DMS53 treated with DMSO at 0.1 percent for 48 hours (cell line): ENCODE measurements at regions not wholly inside any gene's neighbourhood (a gene's known extent, or its start where the extent isn't known, plus 50 kb on each side); places are given as distances from the start of the nearest gene placed in this dataset.
A peak's percentile ranks its signal among the peaks of the same experiment; 100 is the strongest.

Experiments used
- DNase-seq: peaks from one replicate; lab custom pipeline; 2025; ENCODE audit not compliant: unreplicated experiment; lab: John Stamatoyannopoulos, UW

DNA sequence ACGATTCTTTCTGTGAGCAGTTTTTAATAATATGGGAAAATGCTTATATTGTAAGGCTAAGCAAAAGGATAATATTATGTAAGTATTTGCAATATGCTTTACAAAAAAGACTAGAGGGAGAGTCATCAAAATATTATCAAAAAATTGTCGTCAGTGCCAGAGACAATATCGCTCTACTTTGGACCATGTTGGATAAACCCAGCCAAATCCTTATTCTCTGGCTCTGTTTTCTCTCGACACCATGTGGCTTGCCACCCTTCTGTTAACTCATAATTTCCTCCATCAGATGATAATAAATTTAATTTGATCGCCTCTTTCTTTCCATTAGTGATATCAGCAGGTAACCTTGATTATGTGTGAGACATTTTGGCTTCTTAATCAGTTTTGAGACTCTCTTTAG lies 129.9 kb downstream of the CDC42EP3 start:
- no peak for DNase-seq

DNA sequence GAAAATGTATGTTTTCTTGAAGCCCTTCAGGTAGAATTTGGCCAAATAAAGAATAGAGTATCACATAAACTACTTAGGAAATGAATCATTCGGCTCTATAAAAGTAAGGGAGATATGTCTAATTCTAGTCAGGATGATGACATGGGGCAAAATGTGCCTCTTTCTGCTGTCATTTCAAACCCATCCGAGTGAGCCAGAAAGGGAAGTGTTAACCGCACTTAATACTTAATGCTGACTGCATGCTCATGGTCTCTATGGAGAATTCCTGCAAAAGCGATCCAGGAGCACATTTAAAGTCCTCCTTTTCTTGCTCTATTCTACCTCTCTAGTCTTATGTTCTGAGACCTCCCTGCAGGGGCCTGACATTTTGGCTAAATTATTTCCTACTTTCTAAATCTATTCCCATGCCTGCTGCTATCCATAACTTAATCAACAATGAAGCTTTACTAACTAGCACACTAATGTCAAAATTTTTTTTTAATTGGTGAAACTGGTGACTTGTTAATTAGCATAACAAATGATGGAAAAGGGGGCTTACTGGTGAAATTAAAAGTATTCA lies 127.4 kb downstream of the CDC42EP3 start:
- DNase-seq, result no peak

GRCh38 chr2:37544591-37545031 lies 126.8 kb downstream of the CDC42EP3 start:
- no peak for DNase-seq

- DNase-seq, result no peak
Observed at GRCh38 chr2:37549598-37549997, 121.8 kb downstream of the CDC42EP3 start.

GRCh38 chr2:37550190-37550589 lies 121.3 kb downstream of the CDC42EP3 start:
- no peak for DNase-seq

GRCh38 chr2:37551783-37552182 lies 119.7 kb downstream of the CDC42EP3 start:
- DNase-seq, result no peak

GRCh38 chr2:37552339-37552738 lies 119.1 kb downstream of the CDC42EP3 start:
- no peak for DNase-seq

- no peak for DNase-seq
Observed at GRCh38 chr2:37553411-37554154, 117.9 kb downstream of the CDC42EP3 start.

DNA sequence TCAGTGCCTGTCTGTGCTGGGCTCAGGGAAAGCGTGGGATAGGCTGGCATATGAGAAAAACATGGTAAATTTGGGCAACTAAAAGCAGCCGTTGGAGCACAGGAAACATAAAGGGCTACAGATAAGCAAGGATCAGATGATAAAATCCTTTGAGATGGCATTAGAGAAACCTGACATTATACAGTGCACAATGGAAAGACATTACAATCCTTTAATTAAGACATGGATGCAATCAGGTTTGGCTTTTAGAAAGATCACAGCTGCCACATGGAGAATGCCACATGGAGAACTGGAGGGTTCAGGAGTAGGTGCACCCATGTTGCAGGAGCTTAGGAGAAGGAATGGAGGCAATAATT lies 117.3 kb downstream of the CDC42EP3 start:
- DNase-seq, result no peak

GRCh38 chr2:37554687-37555086 lies 116.8 kb downstream of the CDC42EP3 start:
- no peak for DNase-seq

GRCh38 chr2:37555457-37555856 lies 116.0 kb downstream of the CDC42EP3 start:
- DNase-seq, result no peak

DNA sequence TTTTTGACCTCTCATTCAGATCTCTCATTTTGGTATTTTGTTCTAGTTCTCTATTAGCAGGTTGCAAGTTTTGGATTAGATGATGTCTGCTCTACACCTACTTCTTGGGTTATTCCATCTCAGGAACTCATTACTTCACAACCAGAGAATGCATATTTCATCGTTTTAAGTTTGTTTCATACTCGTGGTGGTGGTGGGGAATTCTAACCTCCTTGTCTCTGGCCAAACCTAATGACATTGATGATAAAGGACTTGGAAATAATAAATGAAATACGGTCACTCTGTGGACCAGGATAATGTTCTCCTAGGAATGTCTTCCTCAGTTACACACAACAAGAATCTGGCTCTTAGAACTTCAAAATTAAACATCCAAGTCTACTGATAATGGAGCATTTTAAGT lies 115.2 kb downstream of the CDC42EP3 start:
- DNase-seq, result no peak

DNA sequence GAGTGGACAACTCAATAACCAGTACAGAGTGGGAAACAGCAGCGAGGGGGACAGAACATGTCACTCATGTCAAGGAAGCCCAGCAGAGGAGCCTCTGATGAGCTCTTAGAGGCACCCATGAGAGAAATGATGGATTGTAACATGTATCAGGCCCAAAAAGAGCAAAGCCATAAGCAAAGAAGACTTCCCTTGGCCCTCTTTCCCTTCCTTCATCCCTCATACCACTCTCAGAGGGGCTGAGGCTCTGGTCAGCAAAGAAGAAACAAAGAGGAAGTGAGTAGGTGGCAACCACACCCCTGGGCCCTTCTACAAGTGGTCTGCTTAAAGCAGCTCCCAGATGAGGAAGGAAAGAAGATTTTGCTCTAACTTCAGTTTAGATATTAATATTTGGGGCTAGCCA lies 112.8 kb downstream of the CDC42EP3 start:
- no peak for DNase-seq

DNA sequence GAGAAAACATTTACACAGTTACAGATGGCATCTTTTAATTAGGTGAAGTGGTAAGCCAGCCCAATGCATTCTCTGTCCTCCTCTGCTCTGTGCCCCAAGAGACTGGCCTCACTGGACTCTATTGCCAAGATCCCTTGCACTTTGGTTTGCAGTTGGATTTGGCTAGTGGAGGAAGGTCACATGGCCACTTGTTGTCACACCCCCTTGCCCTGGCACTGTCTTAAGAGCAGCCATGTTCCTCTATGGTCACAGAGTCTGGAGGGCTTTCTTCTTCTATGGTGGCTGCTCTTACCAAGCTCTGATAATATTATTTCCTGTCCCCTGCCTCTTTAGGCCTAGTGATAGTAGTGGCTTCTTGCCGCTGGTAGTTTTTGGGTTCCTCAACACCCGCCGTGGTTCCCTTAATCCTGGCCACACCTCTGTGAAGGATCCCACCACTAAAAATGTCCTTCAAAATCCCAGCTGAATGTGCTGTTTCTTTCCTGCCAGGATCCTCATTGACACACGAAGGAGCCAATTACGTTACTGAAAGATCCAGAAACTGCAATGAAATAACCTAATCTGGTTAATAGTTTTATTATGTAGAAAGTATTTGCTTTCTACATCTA lies 111.1 kb downstream of the CDC42EP3 start:
- DNase-seq, result peak; percentile 9

DNA sequence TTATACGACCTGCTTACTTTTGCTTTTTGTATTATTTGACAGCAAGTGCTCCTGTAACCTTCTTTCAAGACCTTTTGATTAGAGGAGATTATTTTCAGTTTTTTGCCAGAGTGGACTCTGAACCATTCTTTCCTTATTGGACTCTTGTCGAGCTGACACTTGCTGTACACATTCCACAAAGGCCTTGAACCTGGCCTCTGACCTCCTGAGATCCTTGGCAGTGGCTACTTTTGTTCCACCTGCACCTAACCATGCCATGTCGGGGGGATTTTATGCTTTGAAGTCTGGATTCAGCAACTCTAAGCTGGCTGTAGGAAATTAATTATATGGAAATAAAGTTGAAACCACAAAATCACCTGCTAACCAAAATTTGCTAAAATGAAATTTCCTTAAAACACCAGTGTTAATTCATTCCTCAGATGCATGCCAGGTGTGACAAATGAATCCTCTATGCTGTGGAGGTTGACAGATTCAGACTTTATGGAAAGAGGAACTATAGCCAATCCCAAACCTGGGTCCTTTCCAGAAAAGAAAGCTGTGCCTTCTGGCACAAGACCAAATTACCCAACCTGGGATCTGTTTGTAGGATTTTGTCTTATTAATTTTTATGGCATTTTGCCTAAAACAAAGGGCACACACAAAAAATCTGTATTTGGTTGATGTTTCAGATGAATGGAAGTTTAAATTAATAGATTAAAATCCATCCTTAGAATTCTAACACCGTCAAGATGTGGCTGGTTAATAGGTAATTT lies 110.4 kb downstream of the CDC42EP3 start:
- no peak for DNase-seq

DNA sequence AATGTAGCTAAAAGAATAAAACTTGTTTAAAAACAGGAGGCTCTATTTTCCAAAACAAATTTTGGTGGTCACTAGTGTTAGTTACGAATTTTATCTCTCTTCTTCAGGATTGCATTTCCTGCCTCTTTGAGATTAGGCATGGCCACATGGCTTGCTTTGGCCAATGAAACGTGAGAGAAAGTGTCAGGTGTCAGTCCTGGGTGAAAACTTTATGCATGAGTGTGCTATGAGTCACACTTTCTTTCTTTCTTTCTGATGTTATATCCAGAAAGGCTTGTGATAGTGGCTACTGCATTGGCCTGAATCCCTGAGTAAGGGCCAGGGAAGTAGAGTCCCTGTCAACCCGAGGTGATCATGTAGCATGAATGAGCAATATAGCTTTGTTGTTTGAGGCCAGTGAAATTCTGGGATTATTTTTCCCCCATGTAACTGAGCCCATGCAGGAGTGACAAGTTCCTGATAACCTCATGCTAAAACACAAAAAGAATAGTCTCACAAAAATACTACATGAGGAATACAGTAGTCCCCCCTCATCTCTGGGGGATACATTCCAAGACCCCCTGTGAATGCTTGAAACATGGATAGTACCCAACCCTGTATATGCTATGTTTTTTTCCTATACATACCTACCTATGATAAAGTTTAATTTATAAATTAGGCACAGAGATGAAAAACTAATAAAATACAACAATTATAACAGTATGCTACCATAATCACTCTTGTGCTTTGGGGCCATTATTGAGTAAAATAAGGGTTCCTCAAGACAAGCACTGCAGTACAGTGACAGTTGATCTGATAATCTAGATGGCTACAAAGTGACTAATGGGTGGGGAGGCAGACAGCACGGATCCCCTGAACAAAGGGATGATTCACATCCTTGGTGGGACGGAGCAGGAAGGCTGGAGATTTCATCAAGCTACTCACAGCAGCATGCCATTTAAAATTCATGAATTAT lies 109.5 kb downstream of the CDC42EP3 start:
- peak; percentile 33 for DNase-seq

DNA sequence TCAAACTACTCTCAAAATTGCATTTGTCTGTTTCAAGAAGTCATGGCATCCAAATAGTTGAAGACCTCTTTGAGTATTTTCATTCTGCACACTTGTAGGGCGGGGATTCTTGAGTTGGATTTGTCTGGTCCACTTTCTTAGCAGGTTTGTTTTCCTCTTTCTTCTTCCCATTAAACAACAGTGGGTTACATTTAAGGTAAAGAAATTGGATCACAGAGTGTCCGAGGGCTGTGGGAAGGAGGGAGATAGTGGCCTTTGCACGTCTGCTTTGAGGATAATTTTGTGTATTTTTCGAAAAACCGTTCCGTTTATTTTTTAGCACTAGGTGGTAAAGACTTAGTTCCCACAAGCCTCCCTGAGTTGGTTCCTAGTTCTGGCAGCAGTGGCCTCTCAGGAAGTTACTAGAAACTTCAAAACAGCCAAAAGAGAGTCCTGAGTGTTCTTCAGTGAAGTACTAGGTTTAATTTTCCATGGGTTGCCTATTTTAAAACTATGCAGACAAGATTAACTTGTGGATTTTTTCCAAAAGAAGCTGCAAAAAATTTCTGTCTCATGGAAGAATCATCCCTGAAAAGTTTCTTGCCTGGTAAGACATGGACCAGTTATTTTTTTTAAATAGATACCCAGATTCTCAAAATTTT lies 107.9 kb downstream of the CDC42EP3 start:
- DNase-seq, result no peak

DNA sequence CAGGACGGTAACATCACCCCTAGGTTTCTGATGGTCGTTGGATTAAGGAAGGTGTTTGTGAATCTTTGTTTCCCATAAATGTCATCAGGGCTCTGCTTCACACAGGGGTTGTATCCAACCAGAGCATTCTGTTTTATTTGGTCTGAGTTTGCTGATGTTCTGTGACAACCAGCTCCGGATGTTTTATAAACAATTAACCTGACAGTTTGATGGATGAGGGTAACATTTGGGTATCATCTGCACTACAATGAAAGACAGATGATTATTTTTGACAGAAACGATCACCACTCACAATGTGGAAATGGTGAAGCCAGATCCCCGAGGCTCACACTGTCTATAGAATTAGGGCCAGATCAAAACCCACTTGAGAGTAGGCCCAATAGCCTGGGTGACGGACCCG lies 107.1 kb downstream of the CDC42EP3 start:
- DNase-seq, result no peak

GRCh38 chr2:37566517-37566981 lies 104.9 kb downstream of the CDC42EP3 start:
- no peak for DNase-seq

- no peak for DNase-seq
Observed at GRCh38 chr2:37568565-37568964, 102.9 kb downstream of the CDC42EP3 start.
